SK-N-SH treated with all-trans-retinoic acid at 6 μM for 48 hours (cell line): ENCODE measurements at regions not wholly inside any gene's neighbourhood (a gene's known extent, or its start where the extent isn't known, plus 50 kb on each side); places are given as distances from the start of the nearest gene placed in this dataset.

Source experiments
- CREB5 ChIP-seq: fragments of 250-450 bp; sonication (Bioruptor Pico); IDR thresholded peaks from 2 replicates; pipeline ENCODE4 v1.5.1; 2020; ENCODE audit warnings: low read depth, mild to moderate bottlenecking, moderate library complexity
- CSDC2 ChIP-seq: fragments of 250-450 bp; sonication (Bioruptor Pico); IDR thresholded peaks from 2 replicates; pipeline ENCODE4 v1.5.0; 2020; ENCODE audit warnings: mild to moderate bottlenecking, moderate library complexity
- CSRNP3 ChIP-seq: fragments of 250-450 bp; sonication (Bioruptor Pico); IDR thresholded peaks from 2 replicates; pipeline ENCODE4 v1.5.1; 2021; ENCODE audit warnings: mild to moderate bottlenecking, moderate library complexity
- ESRRG ChIP-seq: fragments of 250-450 bp; sonication (Bioruptor Pico); IDR thresholded peaks from 2 replicates; pipeline ENCODE4 v1.6.1; 2021; ENCODE audit warnings: mild to moderate bottlenecking
- ISL1 ChIP-seq: fragments of 250-450 bp; sonication (Bioruptor Pico); IDR thresholded peaks from 2 replicates; pipeline ENCODE4 v2.1.2; 2022; ENCODE audit warnings: mild to moderate bottlenecking, moderate library complexity
- OSR1 ChIP-seq: fragments of 250-450 bp; sonication (Bioruptor Pico); IDR thresholded peaks from 2 replicates; pipeline ENCODE4 v1.8.0; 2022; ENCODE audit warnings: moderate library complexity, mild to moderate bottlenecking, inconsistent platforms
- PATZ1 ChIP-seq: fragments of 250-450 bp; sonication (Bioruptor Pico); IDR thresholded peaks from 2 replicates; pipeline ENCODE4 v1.8.0; 2020; ENCODE audit warnings: mild to moderate bottlenecking, moderate library complexity, borderline replicate concordance
- POU6F1 ChIP-seq: fragments of 250-450 bp; sonication (Bioruptor Pico); IDR thresholded peaks from 2 replicates; pipeline ENCODE4 v1.8.0; 2021; ENCODE audit warnings: low read depth, mild to moderate bottlenecking, moderate library complexity, borderline replicate concordance
- RARB ChIP-seq: fragments of 250-450 bp; sonication (Bioruptor Pico); IDR thresholded peaks from 2 replicates; pipeline ENCODE4 v1.8.0; 2021; ENCODE audit warnings: mild to moderate bottlenecking, moderate library complexity
- TCF4 ChIP-seq: fragments of 250-450 bp; sonication (Bioruptor Pico); IDR thresholded peaks from 2 replicates; pipeline ENCODE4 v1.8.0; 2021; ENCODE audit warnings: mild to moderate bottlenecking, moderate library complexity, borderline replicate concordance
- ZFP3 ChIP-seq: fragments of 250-450 bp; sonication (Bioruptor Pico); IDR thresholded peaks from 2 replicates; pipeline ENCODE4 v1.5.0; 2020; ENCODE audit warnings: mild to moderate bottlenecking, moderate library complexity
- ZFP30 ChIP-seq: fragments of 450-650 bp; formaldehyde crosslinking; IDR thresholded peaks from 2 replicates; pipeline ENCODE4 v1.5.0; 2022; ENCODE audit warnings: mild to moderate bottlenecking, moderate library complexity
- ZNF70 ChIP-seq: fragments of 450-650 bp; formaldehyde crosslinking; IDR thresholded peaks from 2 replicates; pipeline ENCODE4 v1.5.0; 2020; ENCODE audit warnings: mild to moderate bottlenecking, moderate library complexity

GRCh38 chr3:8286086-8286485 lies 215.5 kb upstream of the LMCD1 start:
- TF ChIP-seq PATZ1 (CRISPR knock-in tag) = no peak
- no peak for TF ChIP-seq ISL1 (CRISPR knock-in tag)
- TF ChIP-seq CREB5 (CRISPR knock-in tag) = no peak
- no peak for TF ChIP-seq ZFP30 (CRISPR knock-in tag)
- TF ChIP-seq RARB (CRISPR knock-in tag) = no peak
- TF ChIP-seq ZFP3 (CRISPR knock-in tag) = no peak
- TF ChIP-seq ESRRG = no peak
- TF ChIP-seq ZNF70 (CRISPR knock-in tag) = no peak
- no peak for TF ChIP-seq OSR1 (CRISPR knock-in tag)
- TF ChIP-seq CSDC2 (CRISPR knock-in tag) = no peak
- TF ChIP-seq POU6F1 (CRISPR knock-in tag) = no peak
- TF ChIP-seq TCF4 = no peak
- no peak for TF ChIP-seq CSRNP3 (CRISPR knock-in tag)
